ENCODE measurements at regions not wholly inside any gene's neighbourhood (a gene's known extent, or its start where the extent isn't known, plus 50 kb on each side); places are given as distances from the start of the nearest gene placed in this dataset.

DNA sequence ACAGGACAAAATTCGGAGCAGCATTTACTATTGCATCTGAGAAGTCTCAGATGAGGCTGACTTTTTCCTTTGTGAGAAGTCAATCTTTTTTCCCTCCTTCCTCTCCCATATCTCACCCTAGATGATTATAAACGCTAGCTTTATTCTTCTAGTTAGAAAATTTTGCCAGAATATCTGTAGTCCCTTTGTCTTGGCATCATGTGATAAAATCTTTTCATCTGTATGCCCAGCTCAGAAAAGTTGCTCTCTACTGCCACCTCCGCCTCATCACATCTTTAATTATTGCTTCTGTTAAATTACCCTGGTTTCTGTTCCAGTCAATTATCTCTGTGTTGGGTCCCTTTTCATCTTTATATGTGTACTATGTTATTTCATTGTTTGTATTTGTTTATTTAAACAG is 210.8 kb upstream of the SLC35G4 start:
- TF ChIP-seq, protein P1, sequence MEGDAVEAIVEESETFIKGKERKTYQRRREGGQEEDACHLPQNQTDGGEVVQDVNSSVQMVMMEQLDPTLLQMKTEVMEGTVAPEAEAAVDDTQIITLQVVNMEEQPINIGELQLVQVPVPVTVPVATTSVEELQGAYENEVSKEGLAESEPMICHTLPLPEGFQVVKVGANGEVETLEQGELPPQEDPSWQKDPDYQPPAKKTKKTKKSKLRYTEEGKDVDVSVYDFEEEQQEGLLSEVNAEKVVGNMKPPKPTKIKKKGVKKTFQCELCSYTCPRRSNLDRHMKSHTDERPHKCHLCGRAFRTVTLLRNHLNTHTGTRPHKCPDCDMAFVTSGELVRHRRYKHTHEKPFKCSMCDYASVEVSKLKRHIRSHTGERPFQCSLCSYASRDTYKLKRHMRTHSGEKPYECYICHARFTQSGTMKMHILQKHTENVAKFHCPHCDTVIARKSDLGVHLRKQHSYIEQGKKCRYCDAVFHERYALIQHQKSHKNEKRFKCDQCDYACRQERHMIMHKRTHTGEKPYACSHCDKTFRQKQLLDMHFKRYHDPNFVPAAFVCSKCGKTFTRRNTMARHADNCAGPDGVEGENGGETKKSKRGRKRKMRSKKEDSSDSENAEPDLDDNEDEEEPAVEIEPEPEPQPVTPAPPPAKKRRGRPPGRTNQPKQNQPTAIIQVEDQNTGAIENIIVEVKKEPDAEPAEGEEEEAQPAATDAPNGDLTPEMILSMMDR (IDR thresholded peaks at IDR 0.05; ENCODE audit: low read depth, low read length) = no peak
- no peak overlapping the region for H3K4me3 ChIP-seq (ENCODE audit: low read depth, low read length)

DNA sequence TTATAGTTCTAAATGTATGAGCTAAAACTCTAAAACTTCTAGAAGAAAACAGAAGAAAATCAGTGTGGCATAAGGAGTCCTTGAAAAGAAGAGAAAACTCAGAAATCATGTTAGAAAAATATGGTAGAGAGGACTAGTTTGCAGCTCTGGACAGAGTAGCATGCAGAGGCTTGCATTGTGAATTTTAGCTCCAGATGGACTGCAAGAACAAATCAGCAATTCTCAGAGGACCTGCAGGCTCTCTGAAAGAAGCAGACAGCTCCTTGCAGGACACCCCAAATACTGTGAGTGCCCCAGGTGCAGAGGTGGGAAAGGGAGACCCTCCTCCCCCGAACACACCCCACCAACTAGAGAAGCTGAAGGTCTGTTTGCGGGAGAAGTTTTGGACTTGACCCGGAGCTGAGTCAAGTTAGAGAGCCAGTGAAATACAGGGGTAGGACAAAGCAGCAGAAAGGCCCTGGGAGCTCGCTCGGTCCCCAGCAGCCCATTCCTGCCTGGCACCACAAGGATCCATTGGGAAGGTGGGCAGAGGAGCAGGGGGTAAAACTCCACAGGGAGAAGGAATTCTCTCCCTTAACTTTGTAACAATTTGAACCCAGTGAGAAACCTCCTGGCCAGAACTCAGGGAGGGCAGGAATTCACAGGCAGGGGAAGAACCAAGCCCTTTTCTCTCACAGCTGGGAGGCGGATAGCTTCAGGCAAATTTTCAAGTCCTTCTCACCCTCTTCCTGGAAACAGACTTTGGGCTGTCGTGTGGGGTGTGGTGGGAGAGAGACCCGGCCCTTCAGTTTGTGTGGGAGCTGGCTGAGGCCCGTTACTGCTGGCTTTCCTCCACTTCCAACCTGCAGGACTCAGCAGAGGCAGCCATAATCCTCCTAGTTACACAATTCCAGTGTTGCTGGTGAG is 216.2 kb upstream of the SLC35G4 start:
- H3K4me3 ChIP-seq (ENCODE audit: low read depth, low read length) = no peak overlapping the region
- TF ChIP-seq, protein P1 (IDR thresholded peaks at IDR 0.05; ENCODE audit: low read depth, low read length) = no peak

DNA sequence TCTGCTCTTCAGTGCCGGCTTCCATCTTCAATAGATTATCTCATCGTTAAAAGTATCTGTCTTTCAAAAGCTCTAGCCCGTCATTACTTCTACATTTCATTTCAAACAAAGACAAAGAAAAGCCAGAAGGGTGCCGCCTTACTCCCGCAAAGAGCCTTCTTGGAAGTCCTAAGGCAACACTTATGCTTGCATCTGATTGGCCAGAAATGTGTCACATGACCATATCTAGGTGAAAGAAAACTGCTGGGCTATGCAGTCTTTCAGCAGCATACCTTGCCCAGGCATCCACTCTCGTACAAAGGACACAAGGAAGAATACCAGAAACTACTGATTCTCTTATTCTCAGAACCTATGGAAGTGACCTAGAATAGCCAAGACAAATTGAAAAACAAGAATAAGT is 217.1 kb upstream of the SLC35G4 start:
- no peak overlapping the region for H3K4me3 ChIP-seq (ENCODE audit: low read depth, low read length)
- TF ChIP-seq, protein P1 (IDR thresholded peaks at IDR 0.05; ENCODE audit: low read depth, low read length) = no peak

DNA sequence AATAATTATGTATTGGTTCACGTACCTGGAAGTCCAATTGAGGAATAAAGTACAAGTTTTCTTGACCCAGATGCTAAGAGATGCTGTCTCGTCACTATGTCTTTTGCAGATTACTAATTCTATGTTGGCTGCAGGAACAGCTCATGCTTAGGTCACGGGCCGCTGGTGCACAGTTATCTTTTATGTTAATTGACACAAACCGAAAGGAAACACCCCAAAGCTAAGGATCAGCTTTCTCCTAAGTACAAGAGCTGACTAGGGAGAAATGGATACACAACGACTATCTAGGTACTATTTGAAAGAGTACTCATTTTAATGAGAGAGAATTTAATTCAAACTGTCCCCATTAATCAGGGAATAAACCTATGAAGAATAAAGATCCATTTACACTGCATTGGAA is 217.7 kb upstream of the SLC35G4 start:
- TF ChIP-seq, protein P1 (IDR thresholded peaks at IDR 0.05; ENCODE audit: low read depth, low read length) = no peak
- H3K4me3 ChIP-seq (ENCODE audit: low read depth, low read length) = no peak overlapping the region

DNA sequence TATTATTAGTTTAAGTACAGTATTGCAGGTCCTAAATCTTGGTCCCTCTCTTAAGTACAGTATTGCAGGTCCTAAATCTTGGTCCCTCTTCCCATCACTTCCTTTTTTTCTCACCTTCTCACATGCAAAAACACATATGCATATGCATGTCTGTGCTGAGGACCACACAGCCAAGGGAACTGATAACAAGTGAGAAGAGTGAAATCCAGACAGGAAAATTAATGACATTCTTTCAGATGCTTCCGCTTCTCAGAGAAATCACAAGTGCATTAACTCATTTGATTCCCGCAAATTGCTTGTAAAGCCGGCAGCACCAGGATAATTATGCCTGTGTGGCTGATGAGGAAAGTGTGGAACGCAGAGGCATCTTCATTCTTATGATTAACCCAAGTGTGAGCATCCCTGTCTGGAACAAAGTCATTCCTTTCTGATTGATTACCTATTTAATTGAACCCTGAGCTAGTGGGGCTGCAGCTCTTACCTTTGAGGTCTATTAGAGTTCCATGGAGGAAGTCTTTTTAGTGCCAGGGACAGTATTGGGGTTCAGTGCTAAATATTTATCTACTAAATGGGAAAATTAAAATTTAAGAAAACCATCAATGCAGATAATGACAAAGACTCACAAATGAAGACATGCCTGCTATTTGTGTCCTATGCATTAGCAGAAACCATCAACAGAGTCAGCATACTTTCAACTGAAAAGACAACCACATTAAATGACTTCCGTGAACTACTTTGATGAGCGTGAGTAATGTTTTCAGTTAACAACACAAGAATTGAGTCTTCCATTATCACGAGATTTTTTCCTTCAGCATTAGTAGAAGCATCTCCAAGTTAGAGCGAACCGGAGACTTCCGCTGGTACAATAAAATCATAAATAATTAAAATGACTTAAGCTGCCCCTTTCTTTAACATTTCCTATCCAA is 220.4 kb upstream of the SLC35G4 start:
- TF ChIP-seq, protein P1 (IDR thresholded peaks at IDR 0.05; ENCODE audit: low read depth, low read length) = no peak
- no peak overlapping the region for H3K4me3 ChIP-seq (ENCODE audit: low read depth, low read length)

DNA sequence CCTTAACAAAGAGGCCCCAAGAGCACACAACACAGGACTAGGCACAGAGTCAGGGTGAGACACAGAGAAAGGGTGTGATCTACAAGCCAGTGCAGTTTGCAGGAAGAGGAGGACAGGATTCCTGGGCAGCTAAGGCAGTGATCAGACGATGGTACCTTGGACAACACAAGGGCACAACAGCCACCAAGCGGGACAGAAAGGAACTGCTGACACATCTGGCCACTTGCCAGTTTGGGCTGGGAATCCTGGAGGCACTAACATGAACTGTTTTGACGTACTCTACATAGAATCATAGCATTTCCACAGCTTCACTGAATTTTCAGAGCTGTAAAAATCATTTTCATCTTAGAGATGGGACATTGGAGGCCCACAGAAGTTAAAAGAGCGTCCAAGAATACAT is 221.5 kb upstream of the SLC35G4 start:
- no peak overlapping the region for H3K4me3 ChIP-seq (ENCODE audit: low read depth, low read length)
- TF ChIP-seq, protein P1 (IDR thresholded peaks at IDR 0.05; ENCODE audit: low read depth, low read length) = peak; percentile 32; the same call in 1 of the 2 replicates
